HG03565 (cell line): ENCODE measurements at regions not wholly inside any gene's neighbourhood (a gene's known extent, or its start where the extent isn't known, plus 50 kb on each side); places are given as distances from the start of the nearest gene placed in this dataset.

Experiments
- ATAC-seq: cut with Tn5 transposase; IDR thresholded peaks from one replicate; pipeline ENCODE4 v1.9.1; 2021; ENCODE audit warnings: mild to moderate bottlenecking, moderate library complexity; ENCODE audit not compliant: unreplicated experiment

GRCh38 chr14:53567236-53567780 lies 389.3 kb downstream of the BMP4 start:
- ATAC-seq = no peak

GRCh38 chr14:53564870-53565269 lies 391.8 kb downstream of the BMP4 start:
- no peak for ATAC-seq

- ATAC-seq = no peak
These were observed 393.0 kb downstream of the BMP4 start for GRCh38 chr14:53563628-53564027.

DNA sequence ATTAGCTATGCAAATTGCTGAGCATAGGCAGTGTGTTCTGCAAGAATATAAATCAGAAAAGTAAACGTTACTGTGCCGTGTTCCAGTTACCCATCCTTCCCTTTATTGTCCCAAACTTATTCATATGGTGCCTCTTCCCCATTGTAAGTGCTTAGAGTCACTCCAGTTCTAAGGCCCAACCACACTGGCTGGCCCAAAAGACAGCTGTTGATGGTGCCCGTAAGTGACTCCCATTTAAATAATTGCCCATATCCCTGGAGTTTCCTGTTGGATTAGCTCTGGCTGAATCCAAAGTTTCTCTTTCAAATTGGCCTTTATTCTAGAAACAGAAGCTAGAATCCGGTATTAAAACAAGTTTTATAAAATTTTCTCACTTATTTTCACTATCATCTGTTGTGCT lies 400.1 kb upstream of the DDHD1 start:
- no peak for ATAC-seq

DNA sequence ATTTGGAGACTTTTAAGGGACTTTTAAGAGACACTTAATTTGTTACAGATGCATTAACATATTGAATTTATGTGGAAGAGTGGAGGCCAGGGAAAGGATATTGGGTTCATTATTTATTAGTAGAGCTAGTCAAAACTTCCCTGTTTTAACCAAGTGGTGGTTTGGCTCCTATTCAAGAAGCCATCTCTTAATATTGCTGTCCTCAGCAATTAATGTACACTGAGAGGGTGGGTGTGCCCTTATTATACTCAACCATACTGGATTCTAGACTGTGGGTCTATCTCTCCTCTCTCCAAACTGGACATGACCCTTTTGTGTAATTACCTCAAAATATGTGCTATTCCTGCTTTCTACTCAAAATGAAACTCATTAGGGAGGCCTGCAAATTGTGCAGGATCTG lies 398.7 kb upstream of the DDHD1 start:
- ATAC-seq = no peak

DNA sequence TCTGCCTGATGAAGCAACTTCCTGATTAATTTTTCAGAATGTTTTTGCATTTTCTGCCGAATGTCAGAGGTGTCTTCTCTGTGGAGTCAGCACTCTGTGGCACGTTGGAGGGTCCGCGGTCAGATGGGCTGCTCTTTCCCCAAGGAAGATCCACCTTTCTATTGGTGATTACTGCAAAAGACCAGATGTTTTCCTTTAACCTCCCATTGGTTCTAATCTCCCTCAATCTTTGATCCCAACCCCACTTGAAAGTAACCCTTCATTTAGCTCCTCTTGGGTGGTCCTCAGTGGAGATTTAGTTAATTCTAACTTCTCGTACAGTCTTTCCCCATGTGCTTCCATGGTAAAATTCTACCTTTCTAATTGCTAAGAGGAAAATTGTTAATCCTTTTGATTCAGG lies 397.7 kb upstream of the DDHD1 start:
- ATAC-seq = no peak

- ATAC-seq = no peak
These were observed 396.8 kb upstream of the DDHD1 start for GRCh38 chr14:53549956-53550355.

DNA sequence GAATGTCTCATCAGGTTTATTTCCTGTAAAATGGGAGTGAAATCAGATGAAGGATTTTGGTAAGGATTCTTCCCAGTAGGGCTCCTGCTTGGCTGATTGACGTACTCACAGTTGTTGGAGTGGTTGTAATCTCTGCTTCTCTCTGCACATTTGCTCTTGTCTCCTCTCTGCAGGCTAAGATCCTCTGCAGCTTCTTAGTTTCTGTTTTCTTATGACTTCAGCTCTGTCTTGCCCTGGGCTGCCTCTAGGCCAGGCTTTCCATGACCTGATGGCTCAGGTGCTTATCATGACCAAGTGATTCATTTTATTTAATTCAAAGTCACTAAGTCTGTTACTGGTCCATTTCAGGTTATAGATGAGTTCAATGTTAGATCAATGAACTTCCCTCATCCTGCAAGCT lies 394.5 kb upstream of the DDHD1 start:
- ATAC-seq = no peak

GRCh38 chr14:53545217-53545616 lies 392.1 kb upstream of the DDHD1 start:
- no peak for ATAC-seq

DNA sequence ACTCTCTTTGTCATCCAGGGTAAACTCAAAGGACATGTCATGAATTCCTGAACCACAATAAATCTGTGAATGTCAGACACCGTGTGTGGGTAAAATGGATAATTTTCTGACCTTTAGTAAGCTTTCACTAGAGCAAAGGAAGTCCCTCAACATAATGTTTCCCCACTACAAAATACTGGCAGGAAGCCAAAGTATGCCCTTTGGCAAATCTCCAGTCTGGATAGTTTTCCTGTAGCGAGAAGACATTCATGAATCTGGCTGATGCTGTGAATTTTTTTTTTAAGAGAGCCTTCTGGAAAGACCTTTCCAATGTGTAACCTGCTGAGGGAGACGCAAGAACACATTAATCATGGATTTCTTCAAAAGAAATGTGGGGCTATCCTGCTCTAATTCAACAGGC lies 389.6 kb upstream of the DDHD1 start:
- no peak for ATAC-seq

DNA sequence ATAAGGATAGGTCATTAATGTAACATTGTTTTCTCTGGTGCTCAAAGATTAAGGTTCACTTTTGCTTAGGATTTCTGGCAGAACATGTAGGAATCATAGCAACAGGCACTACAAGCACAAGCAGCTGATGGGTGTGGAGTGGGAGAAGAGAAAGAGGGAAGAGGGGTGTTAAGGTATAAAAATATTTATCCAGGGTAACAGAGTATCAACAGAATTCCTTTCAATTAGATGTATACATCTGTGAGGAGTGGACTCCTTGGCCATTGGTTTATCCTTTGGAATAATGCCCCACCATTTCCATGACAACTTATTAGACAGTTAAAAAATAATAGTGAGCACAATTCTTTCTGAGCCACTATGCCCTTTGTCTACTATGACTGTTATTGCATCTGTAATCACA lies 388.3 kb upstream of the DDHD1 start:
- ATAC-seq = no peak

- ATAC-seq = no peak
These were observed 386.5 kb upstream of the DDHD1 start for GRCh38 chr14:53539489-53540126.

GRCh38 chr14:53538316-53538881 lies 385.3 kb upstream of the DDHD1 start:
- no peak for ATAC-seq

DNA sequence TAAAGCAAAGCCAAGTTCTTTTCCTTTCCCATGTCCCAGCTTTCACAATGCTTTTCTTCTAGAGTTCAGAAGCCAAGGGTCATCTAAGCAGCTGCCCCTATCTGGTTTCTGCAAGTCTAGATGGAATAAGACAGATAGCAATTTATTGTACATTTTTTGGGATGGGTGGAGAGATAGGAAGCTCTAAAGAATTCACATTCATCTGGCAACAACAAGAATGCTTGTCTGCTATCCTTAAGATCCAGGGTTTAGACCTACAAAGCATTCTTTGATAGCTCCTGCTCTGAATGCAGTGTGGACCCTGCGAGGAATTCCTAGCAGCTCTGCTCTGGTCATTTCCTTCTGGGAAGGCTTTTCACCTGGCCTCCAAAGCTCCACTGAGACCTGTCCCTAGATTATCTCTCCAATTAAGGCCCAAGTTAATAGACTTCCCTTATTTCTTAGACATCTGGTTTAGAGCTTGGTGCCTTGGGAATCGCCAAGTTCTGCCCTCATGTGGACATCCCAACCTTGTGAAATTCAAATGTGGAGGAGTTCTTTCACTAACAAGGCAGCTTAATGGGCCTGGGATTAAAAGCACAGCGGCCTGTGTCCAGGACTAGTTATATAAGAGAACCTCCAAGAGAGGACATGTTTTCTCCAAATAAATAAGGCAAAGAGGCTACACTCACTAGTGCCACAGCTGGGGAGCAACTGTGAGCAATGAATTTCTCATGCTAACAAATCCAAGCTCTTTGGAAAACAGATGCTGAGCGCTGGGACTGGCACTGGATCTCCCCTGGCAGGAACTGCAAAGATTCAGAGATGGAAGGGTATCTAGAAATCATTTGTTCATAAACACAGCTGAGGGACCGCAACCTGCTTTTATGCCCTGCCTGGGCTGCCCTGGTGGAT lies 384.5 kb upstream of the DDHD1 start:
- ATAC-seq = no peak

DNA sequence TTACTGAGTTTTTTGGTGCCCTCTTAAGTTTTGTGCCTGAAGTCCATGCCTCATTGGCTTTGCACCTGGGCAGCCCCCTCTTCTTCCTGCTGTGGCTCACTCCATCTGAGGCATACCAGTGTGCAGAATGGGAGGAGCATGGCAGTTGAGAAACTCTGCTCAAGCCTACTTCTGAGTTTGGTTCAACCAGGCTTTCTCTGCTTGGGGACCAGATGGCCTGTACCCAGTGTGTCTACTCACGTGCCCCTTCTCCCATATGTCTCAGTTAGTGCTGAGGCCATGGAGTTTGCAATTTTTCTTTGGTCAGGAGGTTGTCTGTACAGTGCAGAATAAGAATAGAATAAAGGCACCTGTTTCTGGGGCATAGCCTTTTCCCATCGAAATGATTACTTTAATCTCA lies 383.3 kb upstream of the DDHD1 start:
- no peak for ATAC-seq

- ATAC-seq = no peak
These were observed 381.7 kb upstream of the DDHD1 start for GRCh38 chr14:53534841-53535240.

DNA sequence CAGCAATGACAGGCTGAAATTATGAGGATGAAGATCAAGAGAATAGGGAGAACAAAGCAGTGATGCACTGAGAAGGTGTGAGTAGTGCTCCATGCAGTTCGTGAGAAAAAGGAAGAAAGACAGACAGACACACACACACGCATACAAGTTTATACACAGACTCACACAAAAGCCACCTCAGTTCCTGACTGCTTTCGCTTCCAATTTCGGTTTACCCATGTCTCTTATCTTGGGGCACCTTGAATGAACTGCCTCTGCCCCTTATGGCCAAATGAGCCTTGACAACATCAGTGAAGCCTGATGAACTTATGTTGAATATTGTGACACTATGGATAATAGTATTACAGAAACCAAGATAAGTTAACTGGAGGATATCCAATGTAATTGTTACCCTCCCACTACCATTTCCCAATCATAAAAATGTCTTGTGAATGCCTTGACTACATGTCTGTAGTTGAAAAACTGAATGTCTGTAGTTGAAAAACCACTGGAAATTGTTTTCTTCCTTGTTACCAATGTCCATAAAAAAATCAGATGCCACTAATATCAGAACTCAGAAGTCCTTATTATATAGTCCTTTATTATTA lies 380.4 kb upstream of the DDHD1 start:
- ATAC-seq = no peak

GRCh38 chr14:53532853-53533252 lies 379.7 kb upstream of the DDHD1 start:
- no peak for ATAC-seq

DNA sequence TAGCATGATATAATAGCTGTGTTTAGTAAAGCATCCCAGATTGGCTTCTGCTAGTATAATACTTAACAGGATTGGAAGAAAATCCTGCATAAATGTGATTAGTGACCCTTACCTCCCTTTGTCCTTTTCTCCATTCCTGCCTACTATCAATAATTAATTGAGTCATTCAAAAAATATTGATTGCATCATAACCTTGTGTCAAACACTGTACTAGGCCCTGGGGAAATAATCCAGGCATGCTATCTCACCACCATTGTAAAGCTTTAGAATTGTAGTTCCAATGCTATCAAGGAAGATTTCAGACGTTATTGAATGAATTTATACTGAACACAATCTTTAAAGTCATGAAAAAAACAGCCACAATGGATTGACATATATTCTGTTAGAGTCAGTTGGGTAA lies 378.6 kb upstream of the DDHD1 start:
- ATAC-seq = no peak

- ATAC-seq = no peak
These were observed 378.0 kb upstream of the DDHD1 start for GRCh38 chr14:53531156-53531555.

GRCh38 chr14:53529519-53529918 lies 376.4 kb upstream of the DDHD1 start:
- ATAC-seq = no peak
